H1 (cell line): ENCODE measurements at regions not wholly inside any gene's neighbourhood (a gene's known extent, or its start where the extent isn't known, plus 50 kb on each side); places are given as distances from the start of the nearest gene placed in this dataset.

Experiments used
- BRCA1 ChIP-seq: IDR thresholded peaks from 2 replicates; pipeline ENCODE4 v1.6.1; 2012; ENCODE audit warnings: low read depth, low read length, improper control_type of control experiment
- CBX5 ChIP-seq: fragments of 300-800, 300-1000 bp; sonication (generic); IDR thresholded peaks from 2 replicates; pipeline ENCODE4 v1.7.1; 2016; ENCODE audit warnings: antibody characterized with exemption, low read length, low read depth
- EGR1 ChIP-seq: IDR thresholded peaks from 2 replicates; pipeline ENCODE4 v1.6.1; 2011; ENCODE audit warnings: low read depth, low read length, borderline replicate concordance
- NRF1 ChIP-seq: IDR thresholded peaks from 2 replicates; pipeline ENCODE4 v1.6.1; 2011; ENCODE audit warnings: mild to moderate bottlenecking, low read depth, low read length, improper control_type of control experiment
- POLR2A ChIP-seq, 2 experiments: IDR thresholded peaks; 1 replicate in 1 of 2; 2 replicates in 1 of 2; pipeline ENCODE4 v1.6.1; 2011; ENCODE audit warnings: low read depth in 2 of 2, low read length in 2 of 2, mild to moderate bottlenecking in 2 of 2; ENCODE audit errors: control extremely low read depth in 1 of 2

GRCh38 chr10:85204814-85205213, 876.4 kb downstream of the CCSER2 start (continued):
- no peak for TF ChIP-seq NRF1
- TF ChIP-seq POLR2A (IDR thresholded peaks at IDR 0.05; ENCODE audit: control extremely low read depth in 1 of 2, low read depth in 2 of 2, low read length in 2 of 2): no peak
- TF ChIP-seq CBX5: no peak
- no peak for TF ChIP-seq BRCA1
- no peak for TF ChIP-seq EGR1
